ENCODE measurements at regions not wholly inside any gene's neighbourhood (a gene's known extent, or its start where the extent isn't known, plus 50 kb on each side); places are given as distances from the start of the nearest gene placed in this dataset.

DNA sequence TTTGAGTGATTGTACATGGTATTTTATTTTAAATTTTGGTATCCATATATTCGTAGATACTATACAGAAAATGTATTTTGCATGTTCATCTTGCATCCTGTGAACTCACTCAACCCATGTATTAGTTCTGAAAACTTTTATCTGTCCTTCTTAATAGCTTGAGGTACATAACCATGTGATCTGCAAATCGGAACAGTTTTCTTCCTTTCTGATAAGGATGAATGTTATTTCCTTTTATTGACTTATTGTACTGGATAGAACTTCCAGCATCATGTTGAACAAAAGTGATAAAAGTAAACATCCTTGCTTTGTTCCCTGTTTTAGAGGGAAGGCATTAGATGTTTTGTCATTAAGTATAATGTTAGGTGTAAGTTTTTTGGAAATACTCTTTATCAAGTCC, 554.7 kb downstream of the GALR1 start:
- no peaks in the 10 kb centered on the region for H3K79me2 ChIP-seq (ENCODE audit: control insufficient read depth, insufficient read depth, low read length)
- H2AFZ ChIP-seq (ENCODE audit: low read length), result no peak overlapping the region
- no peak overlapping the region for H3K4me2 ChIP-seq (ENCODE audit: extremely low read depth, insufficient read depth, low read length)
- H4K20me1 ChIP-seq (ENCODE audit: control insufficient read depth, extremely low read depth, insufficient read depth, low read length), result no peaks in the 10 kb centered on the region
- no peaks in the 10 kb centered on the region for H3K27me3 ChIP-seq (ENCODE audit: control insufficient read depth, insufficient read depth, low read length)
- no peak overlapping the region for H3K27ac ChIP-seq (ENCODE audit: insufficient read depth, low read length)
- H3K9me3 ChIP-seq (ENCODE audit: control insufficient read depth, insufficient read depth, low read depth, low read length), result no peaks in the 10 kb centered on the region
- no peak for DNase-seq (ENCODE audit: low read depth in 2 of 2)
- TF ChIP-seq EZH2 (IDR thresholded peaks at IDR 0.05; ENCODE audit: low read length, missing control alignments) (no peak), CTCF (conservative IDR thresholded peaks at IDR 0.05 in 1 of 2, IDR thresholded peaks at IDR 0.05 in 1 of 2; ENCODE audit: low read depth in 1 of 2, low read length in 2 of 2) (no peak)
- no peaks in the 10 kb centered on the region for H3K4me1 ChIP-seq (ENCODE audit: control insufficient read depth, extremely low read depth, insufficient read depth, low read length)
- no peak overlapping the region for H3K9ac ChIP-seq (ENCODE audit: insufficient read depth, low read length)
- no peaks in the 10 kb centered on the region for H3K36me3 ChIP-seq (ENCODE audit: control insufficient read depth, insufficient read depth, low read length)
- no peak overlapping the region for H3K4me3 ChIP-seq (replicated peaks in 1 of 4; ENCODE audit: control extremely low read depth in 1 of 4, insufficient read depth in 1 of 4, low read depth in 3 of 4, low read length in 4 of 4)

GRCh38 chr18:77807650-77808049, 558.0 kb downstream of the GALR1 start:
- Histone ChIP-seq H3K4me1 (ENCODE audit: control insufficient read depth, extremely low read depth, insufficient read depth, low read length) (no peaks in the 10 kb centered on the region), H3K9ac (ENCODE audit: insufficient read depth, low read length) (no peak overlapping the region), H3K36me3 (ENCODE audit: control insufficient read depth, insufficient read depth, low read length) (no peaks in the 10 kb centered on the region), H4K20me1 (ENCODE audit: control insufficient read depth, extremely low read depth, insufficient read depth, low read length) (no peaks in the 10 kb centered on the region), H3K4me2 (ENCODE audit: extremely low read depth, insufficient read depth, low read length) (no peak overlapping the region), H3K9me3 (ENCODE audit: control insufficient read depth, insufficient read depth, low read depth, low read length) (no peaks in the 10 kb centered on the region), H2AFZ (ENCODE audit: low read length) (no peak overlapping the region), H3K27ac (ENCODE audit: insufficient read depth, low read length) (no peak overlapping the region), H3K27me3 (ENCODE audit: control insufficient read depth, insufficient read depth, low read length) (no peaks in the 10 kb centered on the region), H3K79me2 (ENCODE audit: control insufficient read depth, insufficient read depth, low read length) (no peaks in the 10 kb centered on the region), H3K4me3 (replicated peaks in 1 of 4; ENCODE audit: control extremely low read depth in 1 of 4, insufficient read depth in 1 of 4, low read depth in 3 of 4, low read length in 4 of 4) (no peak overlapping the region)
- TF ChIP-seq EZH2 (IDR thresholded peaks at IDR 0.05; ENCODE audit: low read length, missing control alignments), result no peak
- no peak for TF ChIP-seq CTCF (conservative IDR thresholded peaks at IDR 0.05 in 1 of 2, IDR thresholded peaks at IDR 0.05 in 1 of 2; ENCODE audit: low read depth in 1 of 2, low read length in 2 of 2)
- no peak for DNase-seq (ENCODE audit: low read depth in 2 of 2)

DNA sequence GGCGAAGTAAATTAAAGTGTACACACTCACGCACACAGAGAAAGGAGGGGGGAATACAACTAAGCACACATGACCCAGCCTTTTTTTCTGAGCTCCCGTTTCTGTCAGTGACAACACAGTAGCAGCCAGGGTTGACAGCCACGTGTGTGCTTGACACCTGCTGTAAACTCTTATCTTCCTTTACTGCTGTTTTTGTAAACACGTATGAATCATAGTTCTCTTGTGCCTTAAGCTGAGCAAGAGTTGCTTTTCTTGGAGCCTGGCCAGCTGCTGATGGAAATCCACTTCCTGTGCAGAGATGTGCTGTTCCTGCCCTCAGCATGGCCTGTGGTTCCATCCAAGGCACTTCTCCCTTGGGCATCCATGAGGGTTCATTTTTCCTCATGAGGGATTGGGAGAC, 561.9 kb downstream of the GALR1 start:
- TF ChIP-seq CTCF (conservative IDR thresholded peaks at IDR 0.05 in 1 of 2, IDR thresholded peaks at IDR 0.05 in 1 of 2; ENCODE audit: low read depth in 1 of 2, low read length in 2 of 2) (no peak), EZH2 (IDR thresholded peaks at IDR 0.05; ENCODE audit: low read length, missing control alignments) (no peak)
- Histone ChIP-seq H3K9ac (ENCODE audit: insufficient read depth, low read length) (no peak overlapping the region), H4K20me1 (ENCODE audit: control insufficient read depth, extremely low read depth, insufficient read depth, low read length) (no peaks in the 10 kb centered on the region), H3K4me1 (ENCODE audit: control insufficient read depth, extremely low read depth, insufficient read depth, low read length) (no peaks in the 10 kb centered on the region), H3K79me2 (ENCODE audit: control insufficient read depth, insufficient read depth, low read length) (no peaks in the 10 kb centered on the region), H2AFZ (ENCODE audit: low read length) (no peak overlapping the region), H3K4me3 (replicated peaks in 1 of 4; ENCODE audit: control extremely low read depth in 1 of 4, insufficient read depth in 1 of 4, low read depth in 3 of 4, low read length in 4 of 4) (no peak overlapping the region), H3K27ac (ENCODE audit: insufficient read depth, low read length) (no peak overlapping the region), H3K36me3 (ENCODE audit: control insufficient read depth, insufficient read depth, low read length) (no peaks in the 10 kb centered on the region), H3K27me3 (ENCODE audit: control insufficient read depth, insufficient read depth, low read length) (no peaks in the 10 kb centered on the region), H3K9me3 (ENCODE audit: control insufficient read depth, insufficient read depth, low read depth, low read length) (no peaks in the 10 kb centered on the region), H3K4me2 (ENCODE audit: extremely low read depth, insufficient read depth, low read length) (no peak overlapping the region)
- DNase-seq (ENCODE audit: low read depth in 2 of 2), result no peak

Data from fibroblast of lung (primary cell).